ENCODE measurements at regions not wholly inside any gene's neighbourhood (a gene's known extent, or its start where the extent isn't known, plus 50 kb on each side); places are given as distances from the start of the nearest gene placed in this dataset.

DNA sequence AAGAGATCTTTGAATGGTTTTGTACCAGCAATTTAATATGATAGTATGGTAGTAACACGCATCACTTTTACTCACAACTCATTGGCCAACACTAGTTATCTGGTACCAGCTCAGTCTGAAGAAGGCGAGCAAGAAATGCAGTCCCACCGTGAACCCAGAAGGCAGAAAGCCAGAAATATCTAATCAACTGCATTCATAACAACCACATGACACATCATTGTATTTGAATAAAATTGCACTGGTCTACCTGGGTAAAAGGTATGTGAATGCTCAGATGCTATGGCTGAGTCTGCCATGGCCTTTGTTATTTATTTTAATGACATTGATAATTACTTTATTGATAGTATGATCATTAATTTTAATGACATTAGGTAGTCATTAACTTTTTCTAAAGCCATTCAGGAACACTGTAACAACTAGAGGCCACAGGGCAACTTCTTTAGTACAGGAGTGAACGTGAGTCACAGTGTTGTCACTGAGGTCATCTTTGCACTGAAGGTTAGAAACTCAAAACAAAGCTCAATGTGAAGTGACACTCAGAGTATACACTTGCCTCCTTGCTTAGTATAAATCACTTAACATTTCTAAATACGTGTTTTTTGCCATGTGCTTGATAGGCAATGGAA, 475.6 kb upstream of the TNP1 start:
- TF ChIP-seq GATA1 (IDR thresholded peaks at IDR 0.05; ENCODE audit: low read depth, low read length) (no peak), POLR2A (IDR thresholded peaks at IDR 0.05; ENCODE audit: low read length) (no peak)
- no peak for DNase-seq

- TF ChIP-seq POLR2A (IDR thresholded peaks at IDR 0.05; ENCODE audit: low read length) (no peak), GATA1 (IDR thresholded peaks at IDR 0.05; ENCODE audit: low read depth, low read length) (no peak)
- DNase-seq = no peak
Observed at GRCh38 chr2:217334561-217334960, 474.7 kb upstream of the TNP1 start.

DNA sequence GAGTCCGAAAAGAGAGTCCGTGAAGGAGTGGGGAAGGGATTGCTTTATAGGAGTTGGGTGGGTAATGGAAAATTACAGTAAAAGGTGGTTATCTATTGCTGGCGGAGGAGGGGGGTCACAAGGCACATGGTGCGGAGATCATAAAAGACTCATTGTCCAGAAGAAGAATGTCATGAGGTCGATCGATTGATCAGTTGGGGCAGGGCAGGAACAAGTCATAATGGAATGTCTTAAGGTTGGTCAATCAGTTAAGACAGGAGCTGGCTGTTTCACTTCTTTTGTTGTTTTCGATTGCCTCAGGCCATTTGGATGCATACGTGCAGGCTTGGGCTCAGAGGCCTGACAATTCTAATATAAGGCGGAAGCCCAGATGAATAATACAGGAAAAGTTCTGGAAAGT, 473.0 kb upstream of the TNP1 start:
- DNase-seq = no peak
- no peak for TF ChIP-seq POLR2A (IDR thresholded peaks at IDR 0.05; ENCODE audit: low read length)
- no peak for TF ChIP-seq GATA1 (IDR thresholded peaks at IDR 0.05; ENCODE audit: low read depth, low read length)

- TF ChIP-seq GATA1 (IDR thresholded peaks at IDR 0.05; ENCODE audit: low read depth, low read length) (no peak), POLR2A (IDR thresholded peaks at IDR 0.05; ENCODE audit: low read length) (no peak)
- DNase-seq = no peak
Observed at GRCh38 chr2:217332417-217332791, 472.5 kb upstream of the TNP1 start.

DNA sequence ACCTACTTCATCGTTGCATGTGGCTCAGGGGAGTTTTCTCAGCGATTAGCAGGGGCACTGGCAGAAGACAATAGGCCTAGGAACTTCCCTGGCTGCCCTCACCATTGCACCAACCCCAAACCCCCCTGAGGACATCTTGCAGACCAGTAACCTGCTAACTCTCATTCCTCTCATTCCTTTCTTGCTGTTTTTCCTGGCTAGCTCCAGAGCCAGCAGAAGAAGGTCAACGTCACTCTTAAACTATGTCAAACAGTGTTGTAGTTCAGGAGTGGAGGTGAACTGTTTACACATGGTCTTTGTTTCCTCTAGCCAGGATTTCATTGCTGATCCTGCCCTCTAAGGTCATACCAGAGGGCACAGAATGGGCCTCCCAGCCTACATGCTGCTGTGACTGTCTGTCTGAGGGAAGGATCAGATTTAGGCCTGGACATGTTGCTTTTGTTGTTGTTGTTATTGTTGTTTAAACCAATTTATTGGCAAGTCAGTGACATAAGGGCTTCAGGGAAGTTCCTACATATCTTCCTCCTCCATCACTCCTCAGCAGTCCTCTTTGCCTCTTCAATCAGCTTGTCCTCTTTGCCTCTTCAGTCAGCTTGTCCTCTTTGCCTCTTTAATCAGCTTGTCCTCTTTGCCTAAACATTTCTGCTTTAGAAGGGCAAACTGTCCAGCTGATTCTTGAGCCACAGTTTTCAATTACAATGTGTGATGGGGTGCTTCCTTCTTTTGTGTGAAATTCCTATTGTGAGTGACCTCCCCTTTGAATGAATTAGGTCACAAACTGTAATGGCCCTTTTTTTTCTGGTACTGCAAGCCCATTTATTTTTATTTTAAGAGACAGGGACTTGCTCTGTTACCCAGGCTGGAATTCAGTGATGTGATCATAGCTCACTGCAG, 471.9 kb upstream of the TNP1 start:
- TF ChIP-seq POLR2A (IDR thresholded peaks at IDR 0.05; ENCODE audit: low read length) (no peak), GATA1 (IDR thresholded peaks at IDR 0.05; ENCODE audit: low read depth, low read length) (no peak)
- DNase-seq = no peak

DNA sequence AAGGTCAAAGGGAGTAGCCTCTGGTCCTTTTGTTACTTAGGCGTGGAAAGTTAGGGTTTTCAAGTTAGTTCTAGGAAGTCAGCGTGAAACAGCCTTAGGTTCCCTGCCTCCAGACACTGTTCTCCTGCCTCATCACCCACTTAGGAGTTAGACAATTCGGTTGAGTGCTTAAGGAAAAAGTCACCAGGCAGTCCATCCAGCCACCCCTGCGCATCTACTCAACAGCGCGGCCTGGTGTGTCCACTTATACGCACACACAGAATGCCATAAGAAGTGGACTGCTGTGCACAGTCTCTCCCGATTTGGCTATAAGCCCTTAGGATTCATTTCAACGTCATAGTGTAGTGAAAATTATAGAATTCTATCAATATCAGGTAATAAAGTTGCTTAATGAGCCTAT, 470.8 kb upstream of the TNP1 start:
- TF ChIP-seq POLR2A (IDR thresholded peaks at IDR 0.05; ENCODE audit: low read length) (no peak), GATA1 (IDR thresholded peaks at IDR 0.05; ENCODE audit: low read depth, low read length) (no peak)
- DNase-seq = peak; percentile 7 to 8

DNA sequence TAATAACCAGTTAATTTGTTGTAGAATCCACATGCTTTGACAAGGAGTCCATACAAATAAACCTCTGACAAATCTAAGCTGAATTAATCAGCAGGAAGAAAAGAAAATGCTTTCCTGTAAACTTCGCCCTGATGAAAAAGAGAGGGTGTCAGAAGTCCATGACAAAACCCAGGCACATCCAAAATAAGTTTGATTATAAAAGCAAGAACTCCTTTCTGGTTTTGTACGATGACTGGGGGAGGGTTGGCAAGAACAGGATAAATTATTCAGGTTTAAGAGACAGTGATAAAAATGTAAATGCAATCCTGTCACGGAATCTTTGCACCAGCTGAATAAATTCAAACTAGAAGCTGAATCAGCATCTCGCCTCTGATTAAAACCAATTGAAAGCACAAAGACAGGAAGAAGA, 469.2 kb upstream of the TNP1 start:
- TF ChIP-seq POLR2A (IDR thresholded peaks at IDR 0.05; ENCODE audit: low read length) (no peak), GATA1 (IDR thresholded peaks at IDR 0.05; ENCODE audit: low read depth, low read length) (no peak)
- DNase-seq = no peak

GRCh38 chr2:217328622-217328978, 468.7 kb upstream of the TNP1 start:
- TF ChIP-seq GATA1 (IDR thresholded peaks at IDR 0.05; ENCODE audit: low read depth, low read length) (no peak), POLR2A (IDR thresholded peaks at IDR 0.05; ENCODE audit: low read length) (no peak)
- no peak for DNase-seq

GRCh38 chr2:217327953-217328621, 468.2 kb upstream of the TNP1 start:
- TF ChIP-seq POLR2A (IDR thresholded peaks at IDR 0.05; ENCODE audit: low read length) = no peak
- no peak for DNase-seq

GRCh38 chr2:217326238-217327022, 466.6 kb upstream of the TNP1 start:
- DNase-seq = no peak
- no peak for TF ChIP-seq GATA1 (IDR thresholded peaks at IDR 0.05; ENCODE audit: low read depth, low read length)
- TF ChIP-seq POLR2A (IDR thresholded peaks at IDR 0.05; ENCODE audit: low read length) = no peak

- no peak for DNase-seq
- TF ChIP-seq POLR2A (IDR thresholded peaks at IDR 0.05; ENCODE audit: low read length) = no peak
- no peak for TF ChIP-seq GATA1 (IDR thresholded peaks at IDR 0.05; ENCODE audit: low read depth, low read length)
Observed at GRCh38 chr2:217325816-217326215, 466.0 kb upstream of the TNP1 start.

GRCh38 chr2:217325251-217325650, 465.4 kb upstream of the TNP1 start:
- DNase-seq = no peak
- TF ChIP-seq POLR2A (IDR thresholded peaks at IDR 0.05; ENCODE audit: low read length) (no peak), GATA1 (IDR thresholded peaks at IDR 0.05; ENCODE audit: low read depth, low read length) (no peak)

DNA sequence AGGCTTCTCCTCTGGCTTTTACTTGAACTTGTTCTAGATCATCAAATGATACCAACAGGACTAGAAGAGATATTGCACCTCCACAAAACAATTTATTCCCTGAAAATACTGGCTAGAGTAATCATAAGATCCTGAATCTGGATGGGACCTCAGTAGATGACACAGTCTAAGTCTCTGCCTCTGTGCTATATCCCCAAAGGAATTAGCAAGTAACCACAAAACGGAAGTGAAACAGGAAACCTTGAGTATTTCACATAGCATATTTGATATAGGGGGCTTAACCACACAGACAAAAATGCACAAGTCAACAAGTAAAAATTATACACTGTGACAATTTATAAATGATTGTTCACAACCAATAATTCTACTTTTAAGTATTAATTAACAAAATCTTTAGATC, 456.9 kb upstream of the TNP1 start:
- no peak for DNase-seq
- TF ChIP-seq GATA1 (IDR thresholded peaks at IDR 0.05; ENCODE audit: low read depth, low read length) = no peak
- TF ChIP-seq POLR2A (IDR thresholded peaks at IDR 0.05; ENCODE audit: low read length) = no peak

GRCh38 chr2:217314021-217314460, 454.2 kb upstream of the TNP1 start:
- DNase-seq = no peak

More at GRCh38 chr2:217314021-217314460, 454.2 kb upstream of the TNP1 start:
- TF ChIP-seq POLR2A (IDR thresholded peaks at IDR 0.05; ENCODE audit: low read length) = no peak
